ENCODE measurements at regions not wholly inside any gene's neighbourhood (a gene's known extent, or its start where the extent isn't known, plus 50 kb on each side); places are given as distances from the start of the nearest gene placed in this dataset.

- no peak overlapping the region for H3K27ac Mint-ChIP-seq
- ATAC-seq (ENCODE audit: low read depth) (no peak), DNase-seq (ENCODE audit: low spot score in 2 of 2) (no peak)
- peaks cover 8% of the 10 kb centered on the region for H3K9me3 Mint-ChIP-seq
- H3K4me3 Mint-ChIP-seq, result no peak overlapping the region
- H3K4me1 Mint-ChIP-seq, result no peaks in the 10 kb centered on the region
- H3K27me3 Mint-ChIP-seq, result no peaks in the 10 kb centered on the region
- H3K36me3 Mint-ChIP-seq, result no peaks in the 10 kb centered on the region
These were observed 1080.7 kb downstream of the LRFN5 start for GRCh38 chr14:42687421-42687820.

GRCh38 chr14:42683707-42684106 is 1077.0 kb downstream of the LRFN5 start:
- H3K36me3 Mint-ChIP-seq, result no peaks in the 10 kb centered on the region
- DNase-seq (ENCODE audit: low spot score in 2 of 2) (no peak), ATAC-seq (ENCODE audit: low read depth) (no peak)
- H3K4me1 Mint-ChIP-seq, result no peaks in the 10 kb centered on the region
- no peak overlapping the region for H3K4me3 Mint-ChIP-seq
- no peak overlapping the region for H3K27ac Mint-ChIP-seq
- H3K27me3 Mint-ChIP-seq, result no peaks in the 10 kb centered on the region
- peaks cover 3% of the 10 kb centered on the region for H3K9me3 Mint-ChIP-seq

DNA sequence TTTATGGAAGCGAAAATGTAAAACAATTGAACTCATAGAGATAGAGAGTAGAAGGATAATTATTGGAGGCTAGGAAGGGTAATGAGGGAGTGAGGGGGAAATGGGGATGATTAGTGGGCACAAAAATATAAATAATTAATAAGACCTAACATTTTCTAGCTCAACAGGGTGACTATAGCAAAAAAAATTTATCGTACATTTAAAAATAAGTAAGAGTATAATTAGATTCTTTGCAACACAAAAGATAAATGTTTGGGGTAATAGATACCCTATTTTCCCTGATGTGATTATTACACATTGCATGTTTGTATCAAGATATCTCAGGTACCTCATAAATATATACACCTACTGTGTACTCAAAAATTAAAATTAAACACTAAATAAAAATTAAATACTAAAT is 1070.0 kb downstream of the LRFN5 start:
- ATAC-seq (ENCODE audit: low read depth) (no peak), DNase-seq (ENCODE audit: low spot score in 2 of 2) (no peak)
- Mint-ChIP-seq H3K4me1 (no peaks in the 10 kb centered on the region), H3K9me3 (peaks cover 3% of the 10 kb centered on the region), H3K27ac (no peak overlapping the region), H3K4me3 (no peak overlapping the region), H3K36me3 (no peaks in the 10 kb centered on the region), H3K27me3 (no peaks in the 10 kb centered on the region)

- H3K27me3 Mint-ChIP-seq, result no peaks in the 10 kb centered on the region
- DNase-seq (ENCODE audit: low spot score in 2 of 2) (no peak), ATAC-seq (ENCODE audit: low read depth) (no peak)
- no peak overlapping the region for H3K27ac Mint-ChIP-seq
- H3K36me3 Mint-ChIP-seq, result no peaks in the 10 kb centered on the region
- H3K9me3 Mint-ChIP-seq, result peaks cover 3% of the 10 kb centered on the region
- no peaks in the 10 kb centered on the region for H3K4me1 Mint-ChIP-seq
- no peak overlapping the region for H3K4me3 Mint-ChIP-seq
These were observed 1067.3 kb downstream of the LRFN5 start for GRCh38 chr14:42673963-42674362.

DNA sequence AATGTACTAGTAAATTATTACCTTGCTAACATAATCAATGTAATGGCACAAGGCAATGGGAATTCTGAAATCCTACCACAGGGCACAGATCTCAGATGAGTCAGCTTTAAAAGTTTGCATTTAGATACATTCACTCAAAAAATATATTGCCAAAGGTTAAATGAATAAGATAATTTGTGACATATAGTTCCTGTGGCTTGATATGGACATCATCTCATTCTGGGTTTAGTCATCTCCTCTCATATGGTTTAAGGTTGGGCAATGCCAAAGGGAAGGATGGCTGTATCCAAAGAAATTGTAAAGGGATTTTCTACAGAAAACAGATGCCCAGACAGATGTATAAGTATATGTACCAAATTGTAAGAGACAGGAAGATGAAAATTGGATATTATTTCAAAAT is 1065.0 kb downstream of the LRFN5 start:
- H3K9me3 Mint-ChIP-seq, result peaks cover 3% of the 10 kb centered on the region
- H3K27me3 Mint-ChIP-seq, result no peaks in the 10 kb centered on the region
- ATAC-seq (ENCODE audit: low read depth), result no peak
- H3K36me3 Mint-ChIP-seq, result no peaks in the 10 kb centered on the region
- H3K4me1 Mint-ChIP-seq, result no peaks in the 10 kb centered on the region
- H3K4me3 Mint-ChIP-seq, result no peak overlapping the region
- no peak overlapping the region for H3K27ac Mint-ChIP-seq
- DNase-seq (ENCODE audit: low spot score in 2 of 2), result no peak

- peaks cover 3% of the 10 kb centered on the region for H3K9me3 Mint-ChIP-seq
These were observed 1058.4 kb downstream of the LRFN5 start for GRCh38 chr14:42665083-42665482.

GRCh38 chr14:42664190-42664589 is 1057.5 kb downstream of the LRFN5 start:
- Mint-ChIP-seq H3K27me3 (no peaks in the 10 kb centered on the region), H3K9me3 (peaks cover 3% of the 10 kb centered on the region), H3K4me1 (peaks cover 2% of the 10 kb centered on the region), H3K36me3 (no peaks in the 10 kb centered on the region), H3K4me3 (no peak overlapping the region), H3K27ac (no peak overlapping the region)
- DNase-seq (ENCODE audit: low spot score in 2 of 2), result no peak
- no peak for ATAC-seq (ENCODE audit: low read depth)

More at GRCh38 chr14:42665083-42665482, 1058.4 kb downstream of the LRFN5 start:
- H3K27ac Mint-ChIP-seq, result no peak overlapping the region
- no peak overlapping the region for H3K4me3 Mint-ChIP-seq
- DNase-seq (ENCODE audit: low spot score in 2 of 2), result no peak
- H3K27me3 Mint-ChIP-seq, result no peaks in the 10 kb centered on the region
- peaks cover 2% of the 10 kb centered on the region for H3K4me1 Mint-ChIP-seq
- no peaks in the 10 kb centered on the region for H3K36me3 Mint-ChIP-seq
- no peak for ATAC-seq (ENCODE audit: low read depth)

- H3K4me1 Mint-ChIP-seq, result no peaks in the 10 kb centered on the region
- peaks cover 1% of the 10 kb centered on the region for H3K9me3 Mint-ChIP-seq
- H3K4me3 Mint-ChIP-seq, result no peak overlapping the region
- no peaks in the 10 kb centered on the region for H3K36me3 Mint-ChIP-seq
- DNase-seq (ENCODE audit: low spot score in 2 of 2) (no peak), ATAC-seq (ENCODE audit: low read depth) (no peak)
- H3K27me3 Mint-ChIP-seq, result no peaks in the 10 kb centered on the region
- H3K27ac Mint-ChIP-seq, result no peak overlapping the region
These were observed 1048.0 kb downstream of the LRFN5 start for GRCh38 chr14:42654707-42655106.

DNA sequence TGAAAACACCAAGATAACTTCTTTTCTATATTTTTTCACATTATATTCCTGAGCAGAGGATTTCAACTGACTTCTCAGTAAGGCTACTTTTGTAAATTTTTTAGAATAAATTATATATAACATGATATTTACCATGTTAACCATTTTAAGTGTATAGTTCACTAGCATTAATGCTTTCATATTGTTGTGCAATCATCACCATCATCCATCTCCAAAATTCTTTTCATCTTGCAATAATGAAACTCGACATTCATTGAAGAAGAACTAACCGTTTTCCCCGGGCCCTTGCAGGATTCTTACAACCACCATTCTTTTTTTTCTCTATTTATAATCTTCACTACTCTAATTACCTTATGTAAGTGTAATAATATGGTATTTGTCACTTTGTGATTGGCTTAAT is 1036.1 kb downstream of the LRFN5 start:
- H3K9me3 Mint-ChIP-seq, result peaks cover 8% of the 10 kb centered on the region
- no peak overlapping the region for H3K4me3 Mint-ChIP-seq
- ATAC-seq (ENCODE audit: low read depth) (no peak), DNase-seq (ENCODE audit: low spot score in 2 of 2) (no peak)
- no peaks in the 10 kb centered on the region for H3K4me1 Mint-ChIP-seq
- no peaks in the 10 kb centered on the region for H3K36me3 Mint-ChIP-seq
- no peak overlapping the region for H3K27ac Mint-ChIP-seq
- H3K27me3 Mint-ChIP-seq, result no peaks in the 10 kb centered on the region

DNA sequence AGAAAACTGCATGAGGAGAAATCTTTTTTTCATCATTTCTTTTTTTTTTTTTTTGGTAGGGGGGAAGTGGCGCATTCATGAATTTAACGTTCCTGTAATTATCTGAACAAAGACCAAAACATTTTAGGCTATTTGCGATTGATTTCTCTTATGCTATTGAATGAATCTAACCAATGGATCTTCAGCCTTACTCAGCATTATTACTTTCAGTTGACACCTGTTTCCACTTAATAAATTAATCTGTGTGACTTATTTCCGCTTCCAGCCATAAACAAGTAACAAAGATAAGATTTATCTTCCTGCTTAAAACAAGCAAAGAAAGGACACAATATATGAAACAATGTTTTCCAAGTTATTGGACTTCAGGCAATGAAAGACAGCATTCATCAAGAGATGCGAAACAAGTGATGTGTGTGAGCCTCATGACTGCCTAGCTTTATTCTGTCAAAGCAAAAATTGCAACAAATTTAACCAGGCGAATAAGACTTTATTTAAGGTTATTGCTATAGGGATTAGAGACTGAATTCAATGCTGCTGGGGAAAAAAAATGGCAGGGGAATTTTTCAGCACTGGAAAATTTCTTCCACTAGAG is 1026.9 kb downstream of the LRFN5 start:
- Mint-ChIP-seq H3K4me3 (no peak overlapping the region), H3K36me3 (no peaks in the 10 kb centered on the region), H3K27ac (no peak overlapping the region), H3K27me3 (no peaks in the 10 kb centered on the region), H3K9me3 (peaks cover 2% of the 10 kb centered on the region), H3K4me1 (no peaks in the 10 kb centered on the region)
- DNase-seq (ENCODE audit: low spot score in 2 of 2) (no peak), ATAC-seq (ENCODE audit: low read depth) (no peak)

DNA sequence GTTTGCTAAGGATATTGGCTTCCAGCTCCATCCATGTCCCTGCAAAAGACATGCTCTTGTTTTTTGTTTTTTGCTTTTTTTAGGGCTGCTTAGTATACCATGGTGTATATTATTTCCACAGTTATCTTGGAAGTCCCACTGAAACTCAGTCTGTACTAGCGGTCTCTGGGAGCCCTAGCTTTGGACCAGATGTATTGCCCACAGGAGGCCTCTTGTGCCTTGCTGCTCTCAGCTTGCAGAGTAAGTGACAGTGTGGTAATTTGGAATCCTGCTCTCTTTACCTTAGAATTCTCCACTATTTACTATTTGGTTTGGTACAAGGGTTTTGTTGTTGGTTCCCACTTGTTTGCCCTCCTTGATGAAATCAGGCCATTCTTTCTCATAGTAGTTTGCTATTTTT is 1022.9 kb downstream of the LRFN5 start:
- no peak overlapping the region for H3K27ac Mint-ChIP-seq
- H3K4me1 Mint-ChIP-seq, result no peaks in the 10 kb centered on the region
- ATAC-seq (ENCODE audit: low read depth) (no peak), DNase-seq (ENCODE audit: low spot score in 2 of 2) (no peak)
- peaks cover 2% of the 10 kb centered on the region for H3K9me3 Mint-ChIP-seq
- no peaks in the 10 kb centered on the region for H3K27me3 Mint-ChIP-seq
- H3K36me3 Mint-ChIP-seq, result no peaks in the 10 kb centered on the region
- H3K4me3 Mint-ChIP-seq, result no peak overlapping the region

DNA sequence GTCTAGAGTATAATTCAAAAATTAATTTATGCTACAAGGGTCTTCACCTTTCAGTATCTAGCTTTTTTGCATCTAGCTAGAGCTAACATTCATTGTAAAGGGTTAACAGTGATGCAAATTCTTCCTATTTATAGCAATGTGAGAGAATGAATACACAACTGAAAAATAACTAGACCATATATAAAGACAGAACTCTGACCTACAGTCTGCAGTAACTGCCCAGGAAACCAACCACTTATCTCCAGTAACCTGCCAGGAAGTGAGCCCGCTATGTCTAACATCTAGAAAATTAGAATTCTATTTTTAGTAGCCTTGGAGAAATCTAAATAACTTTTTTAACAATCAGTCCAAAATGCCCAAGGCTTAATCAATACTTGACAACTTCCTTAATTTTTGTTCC is 1021.9 kb downstream of the LRFN5 start:
- Mint-ChIP-seq H3K9me3 (peaks cover 2% of the 10 kb centered on the region), H3K36me3 (no peaks in the 10 kb centered on the region), H3K27ac (no peak overlapping the region), H3K27me3 (no peaks in the 10 kb centered on the region), H3K4me3 (no peak overlapping the region), H3K4me1 (no peaks in the 10 kb centered on the region)
- DNase-seq (ENCODE audit: low spot score in 2 of 2) (no peak), ATAC-seq (ENCODE audit: low read depth) (no peak)

- peaks cover 2% of the 10 kb centered on the region for H3K9me3 Mint-ChIP-seq
- H3K36me3 Mint-ChIP-seq, result no peaks in the 10 kb centered on the region
- no peak overlapping the region for H3K27ac Mint-ChIP-seq
- H3K27me3 Mint-ChIP-seq, result no peaks in the 10 kb centered on the region
- H3K4me3 Mint-ChIP-seq, result no peak overlapping the region
- ATAC-seq (ENCODE audit: low read depth) (no peak), DNase-seq (ENCODE audit: low spot score in 2 of 2) (no peak)
- no peaks in the 10 kb centered on the region for H3K4me1 Mint-ChIP-seq
These were observed 1020.3 kb downstream of the LRFN5 start for GRCh38 chr14:42626986-42627385.

- Mint-ChIP-seq H3K9me3 (peaks cover 2% of the 10 kb centered on the region), H3K36me3 (no peaks in the 10 kb centered on the region), H3K27ac (no peak overlapping the region), H3K4me1 (no peaks in the 10 kb centered on the region), H3K4me3 (no peak overlapping the region), H3K27me3 (no peaks in the 10 kb centered on the region)
- ATAC-seq (ENCODE audit: low read depth) (no peak), DNase-seq (ENCODE audit: low spot score in 2 of 2) (no peak)
These were observed 1018.5 kb downstream of the LRFN5 start for GRCh38 chr14:42624980-42625761.

DNA sequence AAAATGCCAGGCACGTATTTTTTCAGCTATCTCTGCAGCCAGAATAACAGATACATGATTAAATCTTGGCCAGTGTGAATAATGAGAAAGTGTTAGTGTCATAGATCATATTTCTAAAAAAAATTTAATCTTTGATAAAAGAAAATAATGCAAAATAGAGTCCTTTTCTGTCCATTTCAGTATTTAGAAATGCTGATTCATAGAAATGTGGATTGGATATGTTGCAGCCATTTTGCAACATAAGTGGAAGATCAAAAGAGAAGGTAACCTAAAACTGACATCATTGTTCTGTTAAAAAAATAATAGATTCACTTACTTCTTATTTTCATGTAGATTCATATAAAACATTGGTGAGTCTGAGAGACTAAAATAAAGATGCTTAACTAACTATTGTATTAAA is 1010.3 kb downstream of the LRFN5 start:
- H3K36me3 Mint-ChIP-seq, result no peaks in the 10 kb centered on the region
- no peaks in the 10 kb centered on the region for H3K4me1 Mint-ChIP-seq
- no peaks in the 10 kb centered on the region for H3K27me3 Mint-ChIP-seq
- H3K27ac Mint-ChIP-seq, result no peak overlapping the region
- no peaks in the 10 kb centered on the region for H3K9me3 Mint-ChIP-seq
- no peak overlapping the region for H3K4me3 Mint-ChIP-seq
- no peak for ATAC-seq (ENCODE audit: low read depth)
- no peak for DNase-seq (ENCODE audit: low spot score in 2 of 2)

Measured in memory B cell (primary cell).